Glutamatergic neuron (in vitro differentiated cells): ENCODE measurements at regions not wholly inside any gene's neighbourhood (a gene's known extent, or its start where the extent isn't known, plus 50 kb on each side); places are given as distances from the start of the nearest gene placed in this dataset.

Source experiments
- DNase-seq: peaks from one replicate; pipeline ENCODE4 v3.0.0; 2022
- H3K27ac Mint-ChIP-seq: one replicate; pipeline ENCODE4 v1.8.0; 2020; ENCODE audit warnings: mild to moderate bottlenecking, mixed read lengths, inconsistent platforms; ENCODE audit not compliant: unreplicated experiment
- H3K27me3 Mint-ChIP-seq: one replicate; pipeline ENCODE4 v1.8.0; 2020; ENCODE audit warnings: mild to moderate bottlenecking, moderate library complexity, mixed read lengths, inconsistent platforms; ENCODE audit not compliant: unreplicated experiment
- H3K36me3 Mint-ChIP-seq: one replicate; pipeline ENCODE4 v1.8.0; 2020; ENCODE audit warnings: mild to moderate bottlenecking, mixed read lengths, inconsistent platforms; ENCODE audit not compliant: unreplicated experiment
- H3K4me1 Mint-ChIP-seq: one replicate; pipeline ENCODE4 v1.8.0; 2020; ENCODE audit warnings: mild to moderate bottlenecking, low read depth, mixed read lengths, inconsistent platforms; ENCODE audit not compliant: unreplicated experiment
- H3K4me3 Mint-ChIP-seq: one replicate; pipeline ENCODE4 v1.8.0; 2020; ENCODE audit warnings: mild to moderate bottlenecking, mixed read lengths, inconsistent platforms; ENCODE audit not compliant: unreplicated experiment
- H3K9me3 Mint-ChIP-seq: one replicate; pipeline ENCODE4 v1.8.0; 2020; ENCODE audit warnings: mild to moderate bottlenecking, moderate library complexity, mixed read lengths, inconsistent platforms; ENCODE audit not compliant: unreplicated experiment
- TF ChIP-seq, protein P1 (sequence below): fragments of 200-600 bp; sonication (generic); IDR thresholded peaks from one replicate; pipeline ENCODE4 v1.5.0; 2021; ENCODE audit not compliant: partially characterized antibody, unreplicated experiment

DNA sequence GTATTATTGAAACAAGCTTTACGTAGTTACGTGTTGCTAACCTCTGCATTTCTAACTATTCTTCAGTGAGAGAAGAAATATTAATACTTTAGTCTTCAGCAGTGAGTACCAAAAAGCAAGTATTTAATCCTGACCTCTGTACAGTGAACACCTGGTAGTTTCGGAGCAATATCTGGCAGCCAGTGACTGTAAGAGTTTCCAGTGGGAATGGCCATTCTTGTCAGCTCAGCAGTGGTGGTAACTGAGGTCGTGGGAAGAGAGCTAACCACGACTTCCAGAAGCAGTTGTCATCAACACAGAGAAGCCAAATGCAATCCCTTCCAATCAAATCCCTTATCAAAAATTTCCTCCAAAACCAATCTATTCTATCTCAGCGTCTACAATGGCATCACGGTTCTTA lies 1500.2 kb upstream of the FLRT2 start:
- DNase-seq = no peak
- no peak overlapping the region for H3K27ac Mint-ChIP-seq
- no peaks in the 10 kb centered on the region for H3K36me3 Mint-ChIP-seq
- peaks cover 3% of the 10 kb centered on the region for H3K4me1 Mint-ChIP-seq
- no peak overlapping the region for H3K4me3 Mint-ChIP-seq
- TF ChIP-seq, protein P1, sequence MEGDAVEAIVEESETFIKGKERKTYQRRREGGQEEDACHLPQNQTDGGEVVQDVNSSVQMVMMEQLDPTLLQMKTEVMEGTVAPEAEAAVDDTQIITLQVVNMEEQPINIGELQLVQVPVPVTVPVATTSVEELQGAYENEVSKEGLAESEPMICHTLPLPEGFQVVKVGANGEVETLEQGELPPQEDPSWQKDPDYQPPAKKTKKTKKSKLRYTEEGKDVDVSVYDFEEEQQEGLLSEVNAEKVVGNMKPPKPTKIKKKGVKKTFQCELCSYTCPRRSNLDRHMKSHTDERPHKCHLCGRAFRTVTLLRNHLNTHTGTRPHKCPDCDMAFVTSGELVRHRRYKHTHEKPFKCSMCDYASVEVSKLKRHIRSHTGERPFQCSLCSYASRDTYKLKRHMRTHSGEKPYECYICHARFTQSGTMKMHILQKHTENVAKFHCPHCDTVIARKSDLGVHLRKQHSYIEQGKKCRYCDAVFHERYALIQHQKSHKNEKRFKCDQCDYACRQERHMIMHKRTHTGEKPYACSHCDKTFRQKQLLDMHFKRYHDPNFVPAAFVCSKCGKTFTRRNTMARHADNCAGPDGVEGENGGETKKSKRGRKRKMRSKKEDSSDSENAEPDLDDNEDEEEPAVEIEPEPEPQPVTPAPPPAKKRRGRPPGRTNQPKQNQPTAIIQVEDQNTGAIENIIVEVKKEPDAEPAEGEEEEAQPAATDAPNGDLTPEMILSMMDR = no peak
- no peaks in the 10 kb centered on the region for H3K9me3 Mint-ChIP-seq
- no peaks in the 10 kb centered on the region for H3K27me3 Mint-ChIP-seq

DNA sequence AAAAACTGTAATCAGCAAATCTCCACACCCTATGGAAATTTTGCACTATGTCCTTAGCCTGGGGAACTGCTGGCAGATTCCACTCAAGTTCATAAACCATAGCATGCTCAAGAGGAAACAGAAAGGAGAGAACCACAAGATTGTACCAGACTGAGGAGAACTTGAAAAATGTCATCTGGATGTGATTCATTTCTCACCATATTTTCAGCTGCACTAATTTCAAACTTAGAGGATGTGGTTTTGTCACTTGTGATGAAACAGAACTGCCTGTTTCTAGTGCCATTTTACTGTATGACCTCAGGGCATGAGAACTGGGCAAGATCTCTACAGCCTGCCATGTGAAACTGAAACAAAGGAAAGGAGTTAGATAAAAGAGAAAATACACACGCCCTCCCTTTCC lies 1493.1 kb upstream of the FLRT2 start:
- Mint-ChIP-seq H3K27me3 (no peaks in the 10 kb centered on the region), H3K9me3 (no peaks in the 10 kb centered on the region), H3K4me1 (no peaks in the 10 kb centered on the region), H3K27ac (no peak overlapping the region), H3K4me3 (no peak overlapping the region), H3K36me3 (no peaks in the 10 kb centered on the region)
- TF ChIP-seq, protein P1 = no peak
- no peak for DNase-seq

DNA sequence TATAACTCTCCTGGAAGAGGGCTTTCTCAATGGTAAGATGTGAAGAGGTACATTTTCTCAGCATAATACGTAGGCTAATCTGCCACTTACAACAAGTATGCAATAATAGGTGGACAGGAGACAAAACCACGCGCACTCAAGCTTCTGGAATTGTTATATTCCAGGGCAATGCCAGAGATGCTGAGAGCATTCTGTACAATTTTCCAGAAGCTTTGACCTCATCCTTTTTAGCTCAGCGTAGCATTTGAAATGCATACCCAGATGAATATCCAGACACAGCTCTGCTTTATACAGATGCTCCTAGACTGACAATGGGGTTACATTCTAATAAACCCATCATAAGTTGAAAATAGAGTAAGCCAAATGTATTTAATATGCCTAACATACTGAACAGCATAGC lies 1492.4 kb upstream of the FLRT2 start:
- Mint-ChIP-seq H3K9me3 (no peaks in the 10 kb centered on the region), H3K4me1 (no peaks in the 10 kb centered on the region), H3K36me3 (no peaks in the 10 kb centered on the region), H3K27ac (no peak overlapping the region), H3K4me3 (no peak overlapping the region), H3K27me3 (no peaks in the 10 kb centered on the region)
- TF ChIP-seq, protein P1 = no peak
- DNase-seq = no peak

DNA sequence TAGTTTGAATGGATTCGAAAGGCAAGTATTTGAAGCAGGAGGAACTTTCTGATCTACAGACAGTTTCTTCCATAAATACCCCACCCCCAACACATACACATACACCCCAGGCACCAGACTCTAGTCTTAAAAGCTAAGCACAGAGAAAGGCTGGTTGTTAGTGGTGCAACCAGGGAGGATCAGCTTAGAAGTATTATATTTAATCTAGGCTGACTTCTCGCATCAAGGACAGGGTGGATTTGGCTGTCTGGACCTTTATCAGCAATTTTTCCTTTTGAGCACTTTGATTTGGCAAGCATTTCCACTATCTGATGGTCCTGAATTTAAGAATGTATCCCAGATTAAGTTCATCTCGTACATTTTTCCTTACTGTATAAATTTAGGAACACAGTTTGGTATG lies 1489.8 kb upstream of the FLRT2 start:
- DNase-seq = no peak

DNA sequence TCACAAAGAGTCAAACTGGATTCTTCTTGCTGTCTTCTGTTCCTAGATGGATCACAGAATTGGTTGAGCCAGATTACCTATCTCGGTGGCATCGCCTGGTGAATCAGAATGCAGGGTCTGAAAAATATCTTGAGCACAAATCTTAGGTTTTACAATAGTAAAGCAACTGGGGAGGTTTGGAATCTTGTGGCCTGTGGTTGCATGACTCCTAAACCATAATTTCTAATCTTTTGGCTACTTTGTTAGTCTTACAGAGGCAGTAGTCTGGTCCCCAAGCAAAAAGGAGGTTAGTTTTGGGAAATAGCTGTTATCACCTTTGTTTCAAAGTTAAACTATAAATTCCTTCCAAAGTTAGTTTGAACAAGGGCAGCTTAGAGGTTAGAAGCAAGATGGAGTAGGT lies 1488.5 kb upstream of the FLRT2 start:
- TF ChIP-seq, protein P1 = no peak
- H3K27me3 Mint-ChIP-seq = no peaks in the 10 kb centered on the region
- H3K27ac Mint-ChIP-seq = no peak overlapping the region
- no peaks in the 10 kb centered on the region for H3K9me3 Mint-ChIP-seq
- H3K4me3 Mint-ChIP-seq = no peak overlapping the region
- H3K36me3 Mint-ChIP-seq = no peaks in the 10 kb centered on the region
- DNase-seq = no peak
- no peaks in the 10 kb centered on the region for H3K4me1 Mint-ChIP-seq

More for the DNA sequence above, 1489.8 kb upstream of the FLRT2 start:
- TF ChIP-seq, protein P1 = no peak
- H3K27me3 Mint-ChIP-seq = no peaks in the 10 kb centered on the region
- no peaks in the 10 kb centered on the region for H3K36me3 Mint-ChIP-seq
- no peak overlapping the region for H3K4me3 Mint-ChIP-seq
- no peaks in the 10 kb centered on the region for H3K9me3 Mint-ChIP-seq
- no peak overlapping the region for H3K27ac Mint-ChIP-seq
- no peaks in the 10 kb centered on the region for H3K4me1 Mint-ChIP-seq
